GM18867 (cell line): ENCODE measurements at regions not wholly inside any gene's neighbourhood (a gene's known extent, or its start where the extent isn't known, plus 50 kb on each side); places are given as distances from the start of the nearest gene placed in this dataset.

Experiments
- ATAC-seq: cut with Tn5 transposase; IDR thresholded peaks from one replicate; pipeline ENCODE4 v1.9.1; 2021; ENCODE audit warnings: mild to moderate bottlenecking, moderate library complexity; ENCODE audit not compliant: unreplicated experiment

GRCh38 chr3:94179059-94179458, 116.2 kb downstream of the NSUN3 start:
- ATAC-seq, result no peak

GRCh38 chr3:94183551-94183950, 120.7 kb downstream of the NSUN3 start:
- no peak for ATAC-seq

- ATAC-seq, result no peak
Measured at GRCh38 chr3:94184781-94185180, 121.9 kb downstream of the NSUN3 start.

- no peak for ATAC-seq
Measured at GRCh38 chr3:94185753-94186152, 122.9 kb downstream of the NSUN3 start.

GRCh38 chr3:94187697-94188096, 124.8 kb downstream of the NSUN3 start:
- ATAC-seq, result no peak

- ATAC-seq, result no peak
Measured at GRCh38 chr3:94195381-94195780, 132.5 kb downstream of the NSUN3 start.

- ATAC-seq, result no peak
Measured at GRCh38 chr3:94206291-94206690, 143.4 kb downstream of the NSUN3 start.

- no peak for ATAC-seq
Measured at GRCh38 chr3:94210256-94210655, 147.4 kb downstream of the NSUN3 start.

- ATAC-seq, result no peak
Measured at GRCh38 chr3:94217406-94217805, 154.5 kb downstream of the NSUN3 start.

GRCh38 chr3:94220426-94220825, 157.6 kb downstream of the NSUN3 start:
- ATAC-seq, result no peak

- ATAC-seq, result no peak
Measured at GRCh38 chr3:94221829-94222228, 159.0 kb downstream of the NSUN3 start.

- ATAC-seq, result no peak
Measured at GRCh38 chr3:94225148-94225865, 162.4 kb downstream of the NSUN3 start.

GRCh38 chr3:94226078-94226477, 163.2 kb downstream of the NSUN3 start:
- ATAC-seq, result no peak

GRCh38 chr3:94232921-94233320, 170.1 kb downstream of the NSUN3 start:
- ATAC-seq, result no peak

GRCh38 chr3:94234177-94234788, 171.4 kb downstream of the NSUN3 start:
- ATAC-seq, result peak; percentile 83

GRCh38 chr3:94241986-94242385, 179.1 kb downstream of the NSUN3 start:
- ATAC-seq, result no peak

GRCh38 chr3:94246171-94246570, 183.3 kb downstream of the NSUN3 start:
- ATAC-seq, result no peak

GRCh38 chr3:94248042-94248441, 185.2 kb downstream of the NSUN3 start:
- ATAC-seq, result no peak

- peak; percentile 91 for ATAC-seq
Measured at GRCh38 chr3:94249491-94250079, 186.7 kb downstream of the NSUN3 start.

GRCh38 chr3:94251566-94251965, 188.7 kb downstream of the NSUN3 start:
- no peak for ATAC-seq

- ATAC-seq, result no peak
Measured at GRCh38 chr3:94252316-94252715, 189.5 kb downstream of the NSUN3 start.
